HG03521 (cell line): ENCODE measurements at regions not wholly inside any gene's neighbourhood (a gene's known extent, or its start where the extent isn't known, plus 50 kb on each side); places are given as distances from the start of the nearest gene placed in this dataset.

Experiments used
- ATAC-seq: cut with Tn5 transposase; IDR thresholded peaks from one replicate; pipeline ENCODE4 v1.9.1; 2021; ENCODE audit warnings: mild to moderate bottlenecking, moderate library complexity; ENCODE audit not compliant: unreplicated experiment

DNA sequence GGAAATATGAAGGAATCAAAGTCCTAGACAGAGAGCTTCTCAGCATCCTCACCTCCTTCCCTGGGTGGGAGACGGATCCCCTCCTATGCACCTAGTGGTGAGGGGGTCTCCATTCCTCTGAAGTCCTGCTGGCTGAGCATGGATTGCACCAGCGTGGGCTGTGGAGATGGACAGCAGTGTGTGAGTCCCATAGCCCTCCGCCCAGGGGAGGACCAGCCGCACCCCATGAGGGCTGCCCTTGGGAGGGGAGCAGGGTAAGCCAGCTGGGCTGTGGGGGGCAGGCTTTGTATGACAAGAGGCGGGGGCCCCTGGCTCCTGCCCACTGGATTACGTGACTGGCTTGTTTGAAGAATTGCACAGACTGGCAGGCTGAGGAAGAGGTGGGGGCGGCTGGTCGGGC, 768.2 kb downstream of the GALR1 start:
- no peak for ATAC-seq

DNA sequence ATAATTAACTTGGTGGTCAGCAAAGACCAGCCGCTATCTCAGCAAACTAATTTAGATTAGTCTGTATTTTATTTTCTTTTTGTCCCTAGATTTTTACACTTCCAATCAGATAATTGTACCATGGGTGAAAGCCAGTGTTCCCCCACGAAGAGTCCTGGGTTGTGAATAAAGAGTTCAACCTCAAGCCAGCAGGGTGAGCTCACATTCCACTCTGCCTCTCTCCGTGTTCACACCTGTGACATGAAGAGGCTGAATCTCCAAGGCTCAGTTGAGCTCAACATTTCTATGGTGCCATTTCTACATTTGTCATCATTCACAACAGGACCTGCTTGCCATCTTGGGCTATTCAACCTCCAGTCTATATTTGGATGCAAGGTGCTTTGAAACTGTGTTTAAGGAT, 771.5 kb downstream of the GALR1 start:
- no peak for ATAC-seq

DNA sequence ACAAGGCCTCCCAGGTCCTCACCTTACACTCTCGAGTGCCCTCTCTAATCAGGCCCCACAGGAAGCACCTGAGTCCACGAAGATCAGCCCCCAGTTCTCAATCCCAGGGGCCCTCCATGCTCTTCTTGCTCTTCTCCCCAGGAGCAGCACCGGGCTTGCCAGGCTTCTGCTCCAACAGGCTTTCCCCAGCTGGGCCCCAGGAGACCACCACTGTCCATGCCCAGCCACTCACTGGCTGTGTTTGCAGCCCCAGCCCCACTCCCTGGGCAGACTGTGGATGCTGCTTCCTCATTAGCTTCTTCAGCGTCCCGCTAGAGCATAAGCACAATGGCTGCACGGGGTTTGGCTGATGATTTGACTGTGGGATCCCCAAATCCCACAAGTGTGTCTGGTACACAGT, 781.9 kb downstream of the GALR1 start:
- no peak for ATAC-seq

DNA sequence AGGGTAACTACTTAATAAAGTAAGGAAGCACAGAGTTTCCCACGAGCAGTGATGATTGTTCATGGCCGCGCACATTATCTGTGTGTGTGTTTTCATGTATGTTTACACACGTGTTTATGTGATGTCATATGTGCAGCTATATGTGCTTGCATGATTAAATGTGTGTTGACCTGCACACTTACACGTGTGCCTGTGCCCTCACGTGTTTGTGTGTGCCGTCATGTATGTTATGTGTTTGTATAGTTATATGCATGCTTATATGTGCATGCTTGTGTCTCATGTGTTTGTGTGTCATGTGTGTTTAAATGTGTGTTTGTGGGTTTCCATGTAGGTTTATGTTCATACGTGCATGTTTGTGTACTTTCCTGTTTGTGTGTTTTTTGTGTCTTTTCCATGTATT, 782.3 kb downstream of the GALR1 start:
- no peak for ATAC-seq

DNA sequence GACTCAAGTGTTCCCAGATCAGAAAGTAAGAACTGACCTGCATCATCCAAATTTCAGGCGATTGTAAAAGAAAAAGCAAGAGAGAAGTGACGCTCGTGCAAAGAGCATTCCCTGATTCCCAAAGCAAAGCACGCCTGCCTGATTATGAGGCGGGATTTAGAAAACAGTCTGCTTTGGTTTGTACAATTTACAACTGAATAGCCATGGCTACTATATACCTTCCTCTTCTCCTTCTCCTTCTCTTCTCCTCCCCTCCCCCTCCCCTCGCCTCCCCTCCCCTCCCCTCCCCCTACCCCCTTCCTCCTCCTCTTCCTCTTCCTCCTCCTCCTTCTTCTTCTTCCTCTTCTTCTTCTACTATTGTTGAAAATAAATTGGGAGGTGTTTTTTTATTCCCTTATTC, 782.9 kb downstream of the GALR1 start:
- no peak for ATAC-seq

DNA sequence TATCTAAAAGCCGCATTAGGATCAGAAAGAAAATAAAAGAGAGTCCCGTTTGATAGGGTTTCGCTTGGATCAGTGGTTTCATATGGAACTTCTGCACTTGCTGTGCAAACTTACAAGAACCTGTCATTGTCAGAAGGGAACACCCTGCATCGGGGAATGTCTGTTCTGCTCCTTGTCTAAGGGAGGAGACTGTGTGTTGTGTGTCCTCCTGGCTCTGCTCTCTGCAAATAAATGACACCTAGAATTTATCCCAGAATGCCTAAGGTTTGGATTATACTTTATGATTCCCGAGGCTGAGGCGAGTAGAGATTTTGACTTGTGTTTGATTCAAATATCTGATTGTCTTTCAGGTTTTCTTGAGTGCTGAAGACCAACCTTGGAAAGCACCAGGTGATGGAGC, 785.1 kb downstream of the GALR1 start:
- ATAC-seq = no peak

DNA sequence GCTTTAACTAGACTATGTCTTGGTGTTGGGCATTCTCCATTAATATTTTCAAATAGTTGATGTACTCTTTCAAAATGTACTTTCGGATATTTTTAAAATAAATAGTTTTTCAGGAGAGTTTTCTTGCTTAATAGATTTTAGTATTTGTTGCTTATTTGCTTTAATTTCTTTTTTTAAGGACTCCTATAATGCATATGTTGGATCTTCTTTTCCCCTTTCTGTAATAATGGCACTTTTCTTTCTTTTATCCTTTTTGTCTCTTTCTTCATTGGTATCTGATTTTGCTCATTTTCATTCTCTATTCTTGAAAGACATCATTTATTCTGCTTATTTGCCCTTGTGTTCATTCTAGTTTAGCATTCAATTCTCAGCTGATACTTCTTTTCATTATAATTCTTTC, 791.6 kb downstream of the GALR1 start:
- ATAC-seq = no peak

DNA sequence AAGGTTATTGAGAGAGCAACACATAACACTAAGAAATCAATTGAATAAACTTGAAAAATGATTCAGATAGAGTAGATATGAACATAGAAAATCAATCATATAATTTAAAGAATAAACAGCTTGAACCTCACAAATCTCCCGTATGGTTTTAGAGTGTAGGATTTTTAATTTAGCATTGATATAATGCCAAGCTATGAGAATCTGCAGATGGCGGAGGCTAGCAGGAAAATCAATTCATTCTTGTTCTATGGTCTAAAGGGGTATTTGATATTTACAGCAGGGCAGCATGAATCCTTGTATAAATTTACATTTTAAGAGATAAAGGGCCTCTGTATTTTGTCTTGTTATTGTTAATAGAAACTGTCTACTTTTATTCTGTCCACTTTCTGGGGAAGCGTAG, 797.0 kb downstream of the GALR1 start:
- no peak for ATAC-seq

DNA sequence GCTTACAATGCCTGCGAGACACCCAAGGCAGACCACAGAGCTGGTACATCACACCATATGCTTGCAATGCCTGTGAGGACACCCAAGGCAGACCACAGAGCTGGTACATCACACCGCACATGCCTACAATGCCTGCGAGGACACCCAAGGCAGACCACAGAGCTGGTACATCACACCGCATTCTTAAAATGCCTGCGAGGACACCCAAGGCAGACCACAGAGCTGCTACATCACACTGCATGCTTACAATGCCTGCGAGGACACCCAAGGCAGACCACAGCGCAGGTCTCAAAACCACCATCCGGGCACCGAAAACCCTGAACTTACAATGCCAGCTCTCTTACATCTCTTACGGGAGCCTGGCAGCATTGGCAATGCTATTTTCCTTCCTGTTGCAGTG, 799.6 kb downstream of the GALR1 start:
- ATAC-seq = no peak

DNA sequence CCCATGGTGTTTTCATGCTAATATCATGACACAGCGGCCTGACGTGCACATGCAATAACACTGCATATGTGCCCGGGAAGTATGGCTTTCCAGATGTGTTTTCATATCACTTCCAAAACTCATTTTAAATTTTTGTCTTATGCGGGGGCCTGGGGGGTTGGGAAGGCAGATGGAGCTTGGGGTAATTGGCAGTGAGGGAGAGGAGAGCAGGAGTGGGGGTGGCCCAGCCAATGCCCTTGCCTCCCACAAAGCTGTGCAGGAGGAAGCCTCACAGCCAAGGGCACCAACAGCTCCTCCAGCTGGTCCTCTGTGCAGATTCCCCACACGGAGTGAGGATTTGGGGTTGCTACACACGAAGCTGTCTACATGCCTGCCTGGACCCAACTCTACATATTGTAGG, 805.2 kb downstream of the GALR1 start:
- ATAC-seq = no peak

DNA sequence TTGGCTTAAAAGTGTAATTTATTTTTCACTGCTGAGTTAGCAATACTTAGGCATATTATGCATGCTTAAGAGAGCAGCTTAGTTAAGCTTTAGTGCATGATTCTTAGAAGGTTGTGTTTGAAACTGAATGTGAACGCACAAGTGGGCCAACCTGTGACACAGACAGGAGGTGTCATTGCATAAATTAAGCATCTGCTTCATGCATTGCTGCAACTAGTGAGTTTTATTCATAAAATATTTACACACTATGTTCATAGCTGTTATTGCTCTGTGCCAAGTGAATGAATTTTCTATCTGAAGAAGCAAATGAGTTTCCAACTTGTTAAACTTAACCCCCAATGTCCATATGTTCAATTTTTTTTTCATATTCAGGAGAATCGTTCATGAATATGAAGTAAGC, 806.4 kb downstream of the GALR1 start:
- no peak for ATAC-seq

DNA sequence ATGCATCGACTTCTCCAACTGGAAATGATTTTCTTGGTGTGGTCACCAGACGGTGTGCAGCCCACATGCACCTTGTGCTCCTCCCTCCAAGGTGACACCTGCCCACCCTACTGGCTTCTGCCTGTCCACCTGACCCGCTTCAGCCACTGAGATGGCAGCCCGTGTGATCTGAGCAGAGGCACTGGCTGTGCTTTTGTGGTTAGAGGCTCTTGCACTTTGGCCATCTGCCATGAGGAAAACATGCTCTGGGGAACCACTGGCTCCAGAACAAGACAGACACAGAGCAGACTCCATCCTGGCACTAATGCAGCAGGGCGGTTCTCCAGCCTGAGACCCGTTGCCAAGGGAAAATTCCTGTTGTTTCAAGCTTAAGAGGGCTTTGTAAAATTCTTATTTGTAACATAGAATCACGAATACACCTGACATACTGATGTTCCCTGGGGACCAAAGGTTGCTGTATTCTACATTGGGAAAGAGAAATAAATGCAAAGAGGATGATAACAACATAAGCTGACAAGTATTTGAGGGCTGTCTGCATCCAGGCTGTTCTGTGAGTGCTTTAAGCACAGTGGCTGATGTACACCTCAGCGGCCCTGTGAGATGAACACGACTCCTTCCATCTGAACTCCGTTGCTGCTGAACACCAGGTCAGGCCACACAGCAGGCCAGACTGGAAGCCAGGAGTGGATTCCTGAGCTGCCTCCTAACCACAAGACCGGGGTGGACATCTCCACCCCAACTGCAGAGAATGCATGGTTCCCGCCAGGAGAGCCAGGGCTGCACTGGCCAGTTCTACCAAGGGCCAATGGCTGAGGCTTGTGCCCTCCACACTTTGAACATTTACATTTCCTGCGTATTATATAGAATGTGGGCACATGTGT, 820.4 kb downstream of the GALR1 start:
- ATAC-seq = no peak

DNA sequence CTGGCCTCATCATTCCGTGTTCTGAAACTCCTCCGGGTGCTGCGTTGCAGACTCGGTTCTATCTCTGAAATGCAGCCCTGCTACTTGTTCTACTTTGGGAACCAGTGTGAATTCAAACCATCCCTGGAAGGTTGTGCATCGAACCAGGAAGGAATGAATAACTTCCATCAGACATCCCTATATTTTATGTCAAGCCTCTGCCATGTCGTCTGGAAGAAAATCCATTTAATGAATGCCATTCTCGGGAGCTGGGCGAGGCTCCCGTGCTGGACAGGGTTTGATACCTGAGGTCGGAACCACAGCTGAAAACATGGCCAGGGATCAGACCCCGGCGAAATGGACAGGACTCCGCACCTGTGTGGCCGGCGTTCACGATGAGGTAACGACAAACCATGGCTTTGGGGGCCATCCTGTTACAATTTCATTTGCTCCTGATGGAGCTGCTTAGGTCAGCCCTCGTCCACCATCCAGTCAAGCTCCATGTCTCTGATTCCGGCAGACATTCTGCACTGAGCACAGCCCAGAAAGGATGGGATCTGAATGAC, 821.6 kb downstream of the GALR1 start:
- no peak for ATAC-seq

DNA sequence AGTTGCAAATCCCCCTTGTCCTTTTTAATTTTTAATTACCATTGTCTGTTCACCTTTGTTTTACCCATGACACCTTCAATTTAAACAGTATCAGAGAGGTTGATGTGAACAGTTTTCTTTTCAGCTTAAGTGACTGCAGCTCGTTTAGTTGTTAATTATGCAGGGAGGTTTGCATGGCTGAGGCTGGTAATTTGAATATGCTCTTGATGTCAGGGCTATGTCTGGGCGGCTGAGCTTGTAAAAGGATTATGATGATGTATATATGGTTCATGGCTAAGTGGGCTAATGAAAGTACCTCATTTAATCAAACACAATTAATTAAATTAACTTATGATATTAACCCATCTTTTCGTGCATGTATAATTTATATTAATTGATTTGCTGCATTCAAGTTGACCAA, 822.1 kb downstream of the GALR1 start:
- no peak for ATAC-seq

DNA sequence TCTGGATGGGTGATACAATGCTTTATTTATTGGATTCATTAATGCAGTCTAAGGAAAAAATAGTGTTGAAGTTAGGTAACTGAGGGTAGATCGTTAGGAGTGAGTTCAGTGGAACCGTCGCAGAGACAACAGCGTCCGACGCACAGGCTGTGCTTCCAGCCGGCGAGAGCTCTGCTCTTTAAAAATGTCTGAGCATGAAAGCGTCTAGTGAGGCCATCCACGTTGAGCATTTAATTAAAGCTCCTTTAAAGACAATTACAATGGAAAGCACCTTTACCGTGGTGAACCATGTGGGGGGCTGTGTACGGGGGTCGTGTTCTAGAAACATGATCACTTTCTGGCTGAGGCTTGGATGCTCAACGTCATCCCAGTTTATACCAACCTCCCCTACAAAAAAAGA, 822.7 kb downstream of the GALR1 start:
- no peak for ATAC-seq

DNA sequence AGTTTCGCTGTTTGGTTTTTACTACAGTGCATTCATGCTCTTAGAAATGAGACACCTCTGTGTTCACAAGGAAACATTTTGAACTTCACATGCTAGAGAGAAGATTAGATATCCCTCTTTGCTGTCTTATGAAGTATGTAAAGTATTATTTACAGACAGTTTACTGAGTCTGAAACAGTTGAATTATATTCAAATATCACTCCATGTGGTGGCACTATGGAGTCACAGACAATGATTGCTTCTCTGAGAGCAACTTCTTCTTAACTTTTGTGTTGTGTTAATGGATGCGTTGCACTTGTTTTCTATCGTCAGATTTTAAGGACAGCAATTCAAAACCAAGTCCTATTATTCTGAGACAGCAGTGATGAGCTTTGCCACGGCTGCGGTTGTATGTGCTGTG, 823.6 kb downstream of the GALR1 start:
- ATAC-seq = no peak

DNA sequence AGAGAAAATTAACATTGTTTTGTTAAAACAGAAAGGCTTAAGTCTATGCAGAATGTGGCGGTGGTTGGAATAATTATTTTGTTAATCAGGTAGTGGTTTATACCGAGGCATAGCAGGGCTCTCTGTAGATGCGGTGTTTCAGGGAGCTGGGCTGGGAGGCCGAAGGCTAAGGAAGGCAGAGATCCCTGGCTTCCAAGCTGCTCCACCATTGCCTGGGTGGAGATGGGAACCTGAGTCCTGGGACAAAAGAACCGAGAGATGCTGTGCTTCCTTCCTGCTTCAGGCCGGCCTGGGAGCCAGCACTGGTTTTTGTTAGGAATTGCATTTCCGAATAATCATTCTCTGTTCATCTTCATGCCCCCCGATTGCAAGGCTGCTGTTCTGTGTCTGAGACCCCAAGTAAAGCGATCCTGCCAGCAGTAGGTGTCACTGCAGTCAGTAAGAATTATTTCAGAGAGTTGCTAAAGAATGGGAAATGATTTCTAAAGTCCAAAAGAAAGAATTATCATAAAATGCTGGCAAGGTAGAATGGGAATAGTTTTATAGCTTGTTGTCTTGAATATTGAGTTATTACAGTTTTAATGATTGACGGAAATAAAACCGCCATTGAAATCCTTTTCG, 824.9 kb downstream of the GALR1 start:
- no peak for ATAC-seq

DNA sequence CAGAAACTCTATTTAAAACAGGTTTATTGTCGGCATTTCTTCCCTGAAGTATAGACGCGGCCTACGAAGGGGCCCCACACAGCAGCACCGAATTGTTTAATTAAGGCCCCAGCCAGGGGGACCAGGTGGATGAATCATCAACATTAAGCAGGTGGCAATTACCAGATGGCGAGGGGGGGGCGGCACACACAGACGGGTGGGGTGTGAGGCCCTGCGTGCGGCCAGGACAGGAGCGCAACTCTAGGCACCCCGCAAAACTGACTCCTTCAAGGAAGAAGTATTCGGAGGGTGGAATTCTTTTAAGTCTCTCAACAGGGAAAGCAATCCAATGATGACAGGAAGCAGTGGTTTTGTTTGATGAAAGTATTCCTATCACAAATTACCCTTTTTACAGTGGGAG, 830.4 kb downstream of the GALR1 start:
- ATAC-seq = no peak

DNA sequence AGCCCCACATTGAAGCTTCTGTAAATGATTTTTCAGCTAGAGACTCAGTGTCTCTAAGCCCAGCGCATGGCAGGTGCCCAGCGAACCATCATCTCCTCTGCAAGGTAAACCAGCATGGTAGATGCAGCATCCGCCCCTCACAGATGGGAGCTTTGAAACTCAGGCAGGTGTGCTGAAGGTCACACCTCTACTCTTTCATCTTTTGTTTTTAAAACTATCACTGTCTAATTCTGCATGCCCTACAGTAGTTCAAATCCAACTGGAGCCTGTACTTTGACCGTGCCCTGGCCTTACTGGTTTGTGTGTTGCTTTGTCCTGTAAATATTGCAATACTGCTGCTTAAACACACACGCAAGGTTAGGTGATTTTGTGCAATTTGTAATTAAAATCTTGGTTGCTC, 831.1 kb downstream of the GALR1 start:
- no peak for ATAC-seq

DNA sequence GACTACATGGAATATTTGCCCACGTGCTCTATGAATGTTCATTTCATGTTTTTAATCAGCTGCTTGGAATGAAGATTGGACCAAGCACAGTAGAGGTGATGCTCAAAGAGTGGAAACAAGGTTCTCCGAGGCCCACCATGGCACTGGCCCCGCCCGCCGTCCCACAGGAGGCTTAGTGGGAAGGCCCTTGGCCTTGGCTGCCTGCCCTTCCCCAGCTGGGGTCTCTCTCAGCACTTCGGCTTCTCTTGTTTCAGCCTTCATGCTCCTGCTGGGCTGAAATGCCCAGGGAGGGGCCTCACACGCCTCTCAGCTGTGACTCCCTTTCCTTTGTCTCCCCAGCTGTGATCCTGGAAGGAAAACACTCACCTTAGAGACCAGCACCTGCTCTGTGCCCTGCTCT, 833.2 kb downstream of the GALR1 start:
- ATAC-seq = no peak

DNA sequence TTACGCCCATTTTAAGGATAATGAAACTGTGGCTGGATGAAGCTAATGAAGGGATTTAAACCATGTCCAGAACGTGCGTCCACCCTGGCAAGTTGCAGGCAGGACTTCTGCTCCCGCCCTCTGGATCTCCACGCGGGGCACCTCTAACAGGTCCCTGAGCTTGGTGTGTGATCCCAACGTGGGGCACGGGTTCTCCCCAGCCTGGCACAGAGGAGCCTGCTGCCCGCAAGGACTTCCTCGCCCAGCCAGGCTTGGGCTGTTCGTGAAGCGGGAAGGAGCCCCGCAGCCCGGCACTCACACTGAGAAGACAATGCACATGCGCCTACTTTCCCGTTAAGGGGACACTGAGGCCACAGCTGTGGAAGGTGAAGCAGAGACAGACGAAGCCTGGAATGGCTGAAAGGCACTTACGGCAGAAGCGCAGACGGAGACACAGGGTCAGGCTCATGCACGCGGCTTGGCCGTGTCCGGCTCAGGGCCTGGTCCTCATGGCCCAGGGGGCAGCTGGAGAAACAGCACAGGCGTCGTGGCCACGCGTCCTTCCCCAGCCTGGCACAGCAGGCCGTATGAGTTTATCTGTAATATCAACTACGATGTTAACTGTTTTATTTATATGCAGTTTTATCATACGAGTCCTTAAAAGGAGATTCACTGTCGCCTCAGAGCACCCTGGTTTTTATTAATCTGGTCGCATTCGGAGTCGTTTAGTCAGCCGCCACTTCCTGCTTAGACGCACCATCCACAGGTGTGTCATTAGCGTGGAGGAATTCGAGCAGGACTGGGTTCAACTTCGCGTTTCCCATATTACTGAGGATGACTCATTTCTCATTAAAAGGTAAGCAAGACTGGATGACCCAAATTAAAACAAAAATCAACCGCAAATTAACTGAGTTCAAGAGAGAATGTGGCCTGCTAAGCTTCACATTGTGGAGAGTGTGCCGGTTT, 835.9 kb downstream of the GALR1 start:
- no peak for ATAC-seq
